Amniotic epithelial cell (primary cell): ENCODE measurements at regions not wholly inside any gene's neighbourhood (a gene's known extent, or its start where the extent isn't known, plus 50 kb on each side); places are given as distances from the start of the nearest gene placed in this dataset.

Experiments
- DNase-seq: peaks from one replicate; pipeline ENCODE4 v3.0.0-alpha.2; 2010; ENCODE audit warnings: low read depth

DNA sequence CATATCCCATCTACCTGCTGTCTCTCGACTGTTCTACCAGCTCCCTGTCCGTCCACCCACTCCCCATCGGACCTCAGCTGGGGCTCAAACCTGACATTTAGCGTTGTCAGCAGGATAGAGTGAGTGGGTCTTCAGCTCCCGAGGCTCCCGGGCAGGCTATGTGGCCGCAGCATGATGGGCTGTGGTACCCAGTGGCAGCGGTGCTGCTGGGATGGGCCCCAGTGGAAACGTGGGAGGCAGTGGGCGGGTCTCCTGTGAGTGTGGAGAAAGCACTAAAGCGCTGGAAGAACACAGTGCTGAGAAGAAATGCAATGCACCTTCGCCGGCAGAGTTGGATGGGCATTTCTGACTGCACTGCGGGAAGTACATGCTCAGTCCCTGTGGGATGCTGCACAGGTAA lies 204.8 kb upstream of the SYT4 start:
- no peak for DNase-seq

GRCh38 chr18:43482600-43482999 lies 205.3 kb upstream of the SYT4 start:
- no peak for DNase-seq

GRCh38 chr18:43484710-43485109 lies 207.4 kb upstream of the SYT4 start:
- no peak for DNase-seq

DNA sequence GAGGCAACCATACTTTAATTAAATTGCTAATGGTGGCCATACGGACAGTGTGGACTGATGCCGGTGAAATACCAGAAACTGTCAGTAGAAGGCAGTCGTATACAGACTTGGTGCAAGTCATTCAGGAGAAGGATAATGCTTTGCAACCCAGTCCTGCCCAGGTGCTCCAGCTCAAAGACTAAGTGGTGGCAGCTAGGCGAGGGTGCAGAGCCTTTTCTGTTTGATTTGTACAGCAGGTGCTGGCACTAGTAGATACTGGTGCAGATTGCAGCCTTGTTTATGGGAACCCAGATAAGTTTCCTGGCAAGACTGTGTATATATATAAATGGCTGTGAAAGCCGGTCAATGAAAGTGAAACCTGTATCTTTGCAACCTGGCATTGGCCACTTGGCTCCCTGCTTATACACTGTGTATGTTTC lies 208.3 kb upstream of the SYT4 start:
- DNase-seq = no peak

- DNase-seq = peak; percentile 2
These were observed 209.2 kb upstream of the SYT4 start for GRCh38 chr18:43486462-43486861.

GRCh38 chr18:43501099-43501498 lies 223.8 kb upstream of the SYT4 start:
- DNase-seq = no peak

DNA sequence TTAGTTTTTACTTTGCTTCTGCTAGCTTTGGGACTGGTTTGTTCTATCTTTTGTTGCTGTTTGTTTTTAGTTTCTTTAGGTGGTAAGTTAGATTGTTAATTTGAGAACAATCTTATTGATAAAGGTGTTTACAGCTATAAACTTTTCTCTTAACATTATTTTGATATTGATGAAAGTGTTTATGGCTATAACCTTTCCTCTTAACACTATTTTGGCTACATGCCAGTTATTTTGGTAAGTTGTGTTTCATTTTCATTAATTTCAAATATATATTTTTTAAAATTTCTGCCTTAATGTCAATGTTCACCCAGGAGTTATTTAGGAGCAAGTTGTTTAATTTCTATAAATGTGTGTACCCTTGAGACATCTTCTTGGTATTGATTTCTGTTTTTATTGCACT lies 229.6 kb upstream of the SYT4 start:
- no peak for DNase-seq

DNA sequence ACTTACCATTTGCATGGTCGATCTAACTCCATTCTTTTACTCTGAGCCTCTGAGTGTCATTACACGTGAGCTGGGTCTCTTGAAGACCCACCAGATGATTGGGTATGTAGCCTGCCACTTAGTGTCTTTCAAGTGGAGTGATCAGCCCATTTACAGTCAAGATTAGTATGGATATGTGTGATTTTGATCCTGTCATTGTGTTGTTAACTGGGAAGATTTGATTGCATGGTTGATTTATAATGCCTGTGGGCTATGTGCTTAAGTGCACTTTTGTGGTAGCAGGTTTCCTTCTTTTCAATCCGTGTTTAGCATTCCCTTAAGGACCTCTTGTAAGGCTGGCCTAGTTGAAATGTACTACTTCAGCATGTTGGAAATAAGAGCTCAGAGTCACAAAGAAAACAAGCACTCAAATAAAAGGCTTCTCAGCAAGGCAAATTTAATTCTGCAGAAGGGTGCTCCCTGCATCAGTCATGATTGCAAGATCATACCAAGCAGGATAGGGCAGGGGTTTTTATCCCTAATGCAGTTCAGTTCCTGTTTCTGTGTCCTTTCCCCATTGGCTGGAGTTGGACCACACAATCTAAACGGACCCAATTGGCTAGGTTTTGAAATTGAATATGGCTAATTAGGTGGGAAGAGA lies 230.7 kb upstream of the SYT4 start:
- DNase-seq = no peak

DNA sequence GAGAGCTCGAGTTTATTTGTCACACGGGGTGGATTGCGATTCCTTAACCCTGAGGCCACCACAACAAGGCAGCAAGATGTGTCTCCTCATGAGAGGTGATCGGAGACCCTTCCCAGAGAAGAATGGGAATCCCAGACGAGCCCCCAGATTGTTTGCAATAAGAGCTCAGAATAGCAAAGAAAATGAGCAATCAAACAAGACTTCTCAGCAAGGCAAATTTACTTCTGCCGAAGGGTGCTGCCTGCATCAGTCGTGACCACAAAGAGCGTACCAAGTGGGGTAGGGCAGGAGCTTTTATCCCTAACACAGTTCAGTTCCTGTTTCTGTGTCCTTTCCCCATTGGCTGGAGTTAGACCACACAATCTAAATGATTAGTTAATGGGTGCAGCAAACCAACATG lies 237.5 kb upstream of the SYT4 start:
- no peak for DNase-seq

- no peak for DNase-seq
These were observed 238.2 kb upstream of the SYT4 start for GRCh38 chr18:43515481-43515880.

DNA sequence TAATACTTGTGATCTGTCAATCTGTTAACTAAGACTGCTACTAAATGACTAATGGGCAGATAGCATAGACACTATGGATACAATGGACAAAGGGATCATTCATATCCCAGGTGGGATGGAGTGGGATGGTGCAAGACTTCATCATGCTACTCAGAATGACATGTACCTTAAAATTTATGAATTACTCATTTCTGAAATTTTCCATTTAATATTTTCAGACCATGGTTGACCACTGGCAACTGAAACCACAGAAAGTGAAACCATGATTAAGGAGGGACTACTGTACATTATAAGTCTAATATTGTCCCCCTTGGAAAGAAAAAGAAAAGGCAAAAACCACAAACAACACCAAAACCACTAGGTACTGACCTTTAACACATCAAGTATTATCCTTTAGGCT lies 247.0 kb upstream of the SYT4 start:
- no peak for DNase-seq

GRCh38 chr18:43525169-43525568 lies 247.9 kb upstream of the SYT4 start:
- no peak for DNase-seq

DNA sequence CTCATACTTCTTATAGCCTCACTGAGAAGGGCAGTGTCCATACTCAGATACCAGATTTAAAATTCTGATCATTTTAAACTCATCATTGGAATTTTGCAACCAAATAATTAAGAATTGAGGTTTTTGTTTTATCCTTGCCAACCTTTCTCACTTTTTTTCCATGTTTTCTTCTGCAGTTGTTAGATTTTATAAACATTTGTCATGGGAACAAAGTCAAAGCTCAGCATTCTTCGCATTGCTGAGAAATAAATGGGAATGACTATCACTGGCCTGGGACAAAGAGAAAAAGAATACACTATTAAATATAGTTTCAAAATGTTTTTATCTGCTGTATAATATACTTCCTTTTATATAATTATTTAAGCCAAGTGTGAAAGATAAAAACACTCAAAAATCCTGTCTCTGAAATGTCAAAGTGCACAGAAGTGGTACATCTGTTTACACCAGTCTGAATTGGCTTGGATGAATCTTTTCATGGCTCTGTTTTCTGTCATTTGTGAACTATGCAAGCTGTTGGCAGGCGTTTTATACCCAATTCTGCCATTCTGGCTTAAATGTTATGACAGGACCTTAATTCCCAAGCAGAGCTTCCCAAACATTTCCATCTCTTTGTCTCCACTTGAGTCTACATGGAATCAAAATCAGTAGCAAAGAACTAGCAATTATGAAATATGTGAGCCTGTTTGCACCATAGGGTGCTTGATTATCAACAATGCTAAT lies 249.3 kb upstream of the SYT4 start:
- DNase-seq = no peak

DNA sequence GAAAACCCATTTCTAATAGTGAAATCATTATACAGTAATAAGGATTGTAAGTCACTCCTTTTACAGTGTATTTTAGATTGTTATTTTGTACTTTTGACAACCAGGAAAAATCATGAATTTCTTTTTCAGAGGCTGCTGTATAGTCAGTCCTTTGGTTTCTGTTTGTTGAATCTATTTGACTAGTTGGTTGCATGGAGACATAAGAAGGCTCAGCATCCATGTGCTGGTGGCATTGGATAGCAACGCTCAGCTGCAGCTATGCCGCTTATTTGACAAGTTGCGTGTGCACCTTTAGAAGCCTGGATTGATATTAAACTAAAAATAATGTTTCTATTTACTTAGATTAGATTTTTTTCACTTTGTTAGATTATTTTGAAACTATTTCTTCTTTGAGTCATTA lies 254.1 kb upstream of the SYT4 start:
- DNase-seq = no peak

- DNase-seq = no peak
These were observed 256.1 kb upstream of the SYT4 start for GRCh38 chr18:43533371-43533770.

DNA sequence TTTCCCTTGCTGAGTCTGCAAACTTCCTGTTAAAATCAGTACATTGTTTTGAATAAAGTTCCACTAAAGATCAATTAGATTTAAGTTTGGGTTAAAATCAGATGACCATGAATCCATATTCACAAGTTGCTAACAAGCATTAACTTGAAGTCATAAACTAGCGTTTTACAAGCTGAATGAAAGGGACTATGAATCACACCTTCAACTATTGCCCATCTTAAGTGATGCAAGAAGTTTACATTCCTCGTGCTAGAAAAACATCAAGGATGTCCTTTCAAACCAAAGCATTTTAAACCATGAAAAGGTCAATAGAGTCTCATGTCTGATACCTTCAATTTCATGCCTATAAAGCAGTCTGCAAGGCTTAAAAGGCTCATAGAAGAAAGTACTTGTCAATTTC lies 257.2 kb upstream of the SYT4 start:
- DNase-seq = no peak

DNA sequence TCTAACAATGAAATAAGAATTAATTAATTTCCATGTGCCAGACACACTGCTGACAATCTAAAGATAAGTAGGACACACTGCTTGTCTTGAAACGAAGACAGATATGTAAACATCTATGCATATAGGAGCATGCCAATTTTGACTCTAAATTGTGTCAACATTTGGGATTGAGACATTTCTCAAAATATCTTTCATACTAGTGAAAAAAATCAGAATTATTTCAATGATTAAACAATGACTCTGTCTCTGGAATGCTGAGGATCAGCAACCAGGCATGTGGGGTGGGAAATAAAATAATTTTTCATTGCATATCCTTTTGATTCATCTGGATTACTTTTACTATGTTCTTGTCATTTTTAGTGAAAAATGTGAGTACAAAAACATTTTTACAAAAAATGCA lies 262.6 kb upstream of the SYT4 start:
- DNase-seq = no peak

GRCh38 chr18:43542016-43542415 lies 264.7 kb upstream of the SYT4 start:
- no peak for DNase-seq

GRCh38 chr18:43543236-43543635 lies 265.9 kb upstream of the SYT4 start:
- DNase-seq = no peak

- DNase-seq = no peak
These were observed 270.2 kb upstream of the SYT4 start for GRCh38 chr18:43547456-43547855.

DNA sequence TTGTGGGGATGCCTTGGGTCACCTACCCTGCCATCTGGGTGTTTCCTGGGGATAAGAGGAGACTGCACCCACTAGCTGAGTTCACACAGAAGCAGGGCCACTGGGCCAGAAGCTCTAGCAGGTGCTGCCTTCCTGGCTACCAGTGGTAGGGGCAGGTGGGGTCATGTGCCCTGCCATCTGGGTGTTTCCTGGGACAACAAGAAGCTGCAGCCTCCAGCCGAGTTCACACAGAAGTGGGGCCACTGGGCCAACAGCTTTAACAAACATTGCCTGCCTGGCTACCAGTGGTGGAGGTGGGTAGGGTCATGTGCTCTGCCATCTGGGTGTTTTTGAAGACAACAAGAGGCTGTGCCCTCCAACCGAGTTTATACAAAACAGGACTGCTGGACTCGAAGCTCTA lies 282.2 kb upstream of the SYT4 start:
- DNase-seq = no peak

DNA sequence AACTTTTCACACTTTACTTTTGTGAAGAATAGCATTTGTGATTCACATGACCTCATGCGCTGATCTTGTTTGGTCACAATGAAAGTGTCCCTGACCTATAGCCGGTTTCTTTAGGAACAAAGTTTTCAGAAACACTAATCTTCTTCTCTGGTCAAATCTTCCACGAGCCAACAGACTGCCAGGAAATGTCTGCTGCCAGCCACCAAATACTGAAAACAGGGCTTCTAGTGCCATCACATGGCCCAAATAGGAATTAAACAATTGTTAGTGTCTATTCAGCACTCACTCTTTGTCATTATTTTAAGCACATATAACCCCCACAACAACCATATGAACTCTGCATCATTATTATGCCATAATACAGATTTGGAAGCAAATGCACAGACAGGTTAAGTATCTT lies 286.5 kb upstream of the SYT4 start:
- peak; percentile 16 for DNase-seq

DNA sequence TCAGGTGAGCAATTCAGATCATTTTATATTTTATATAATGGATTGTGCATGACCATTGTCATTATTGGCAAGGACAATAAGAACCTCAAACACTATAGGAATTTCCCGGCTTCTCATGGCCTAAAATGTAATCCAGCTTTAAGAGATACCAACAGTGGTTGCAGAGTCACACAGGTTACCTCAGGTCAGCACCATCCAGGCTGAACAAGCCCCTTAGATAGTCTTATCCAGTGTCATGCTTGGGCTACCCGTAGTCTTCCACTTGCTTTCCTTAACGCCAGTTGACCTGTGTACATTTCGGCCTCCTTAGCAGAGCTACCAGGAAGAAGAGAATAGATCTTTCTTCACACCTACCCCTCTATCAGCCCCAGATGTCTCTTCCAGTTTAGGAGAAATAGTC lies 293.3 kb upstream of the SYT4 start:
- no peak for DNase-seq

GRCh38 chr18:43571078-43571689 lies 293.9 kb upstream of the SYT4 start:
- peak; percentile 37 for DNase-seq
